ENCODE measurements at regions not wholly inside any gene's neighbourhood (a gene's known extent, or its start where the extent isn't known, plus 50 kb on each side); places are given as distances from the start of the nearest gene placed in this dataset.

GRCh38 chr10:8378198-8378983 lies 323.9 kb downstream of the GATA3 start:
- TF ChIP-seq POLR2AphosphoS5 (IDR thresholded peaks at IDR 0.05; ENCODE audit: insufficient read depth in 1 of 2, low read depth in 1 of 2), result no peak
- TF ChIP-seq CTCF (IDR thresholded peaks at IDR 0.05), result no peak
